B cell (primary cell): ENCODE measurements at regions not wholly inside any gene's neighbourhood (a gene's known extent, or its start where the extent isn't known, plus 50 kb on each side); places are given as distances from the start of the nearest gene placed in this dataset.
"Not testable (repeated sequence)": the region's sequence is repeated elsewhere in the genome, so short reads cannot be mapped to it uniquely, and the experiment has no call there.

Experiments used
- ATAC-seq: fragments of 200-7000 bp; cut with Tn5 transposase; one replicate; pipeline ENCODE4 v1.10.0; 2021; ENCODE audit warnings: low read depth, mild to moderate bottlenecking, moderate number of reproducible peaks, moderate library complexity
- CTCF ChIA-PET: fragments of 350-600 bp; sonication (Branson Sonifier 250); formaldehyde crosslinking; loops from one replicate; lab custom pipeline; 2021; ENCODE audit warnings: antibody characterized with exemption, inconsistent platforms; lab: Charles Lee
- POLR2A ChIA-PET: fragments of 350-600 bp; sonication (Branson Sonifier 250); formaldehyde crosslinking; loops from one replicate; lab custom pipeline; 2021; ENCODE audit warnings: antibody characterized with exemption; lab: Charles Lee
- DNase-seq: peaks from one replicate; pipeline ENCODE4 v3.0.0; 2013
- H2AFZ ChIP-seq: 2 replicates; pipeline ENCODE4 v1.6.1; 2012; ENCODE audit warnings: mild to moderate bottlenecking, low read depth, low read length; ENCODE audit not compliant: insufficient read depth, poor library complexity, severe bottlenecking
- H3K27ac ChIP-seq, 2 donors: 1 replicate in 1 of 2; 2 replicates in 1 of 2; pipeline ENCODE4 v1.5.1; 2012 to 2013; ENCODE audit warnings: low read length in 2 of 2, mild to moderate bottlenecking in 2 of 2, moderate library complexity in 1 of 2
- H3K27me3 ChIP-seq, 4 experiments: fragments of 200-600 bp in 1 of 4; sonication (generic) in 1 of 4; replicated peaks in 1 of 4; 1 replicate in 2 of 4; 2 replicates in 2 of 4; pipeline versions ENCODE4 v1.6.1 to v1.7.0; 2013 to 2016; ENCODE audit warnings: low read length in 3 of 4, mild to moderate bottlenecking in 2 of 4, mixed read lengths in 1 of 4, moderate library complexity in 1 of 4; ENCODE audit not compliant: insufficient read depth in 4 of 4, control insufficient read depth in 3 of 4; ENCODE audit errors: control extremely low read depth in 1 of 4
- H3K36me3 ChIP-seq, 2 experiments: replicated peaks in 1 of 2; 1 replicate in 1 of 2; 2 replicates in 1 of 2; pipeline versions ENCODE4 v1.6.1 to v1.7.1; 2013; ENCODE audit warnings: low read length in 1 of 2; ENCODE audit not compliant: insufficient read depth in 2 of 2, control insufficient read depth in 1 of 2; ENCODE audit errors: control extremely low read depth in 1 of 2, extremely low read depth in 1 of 2
- H3K4me1 ChIP-seq, 2 donors: fragments of 200-600 bp in 1 of 2; sonication (generic) in 1 of 2; 1 replicate in 1 of 2; 2 replicates in 1 of 2; pipeline versions ENCODE4 v1.5.1 to v1.6.1; 2013 to 2017; ENCODE audit warnings: low read length in 2 of 2; ENCODE audit not compliant: control insufficient read depth in 2 of 2, insufficient read depth in 2 of 2
- H3K4me2 ChIP-seq: replicated peaks from 2 replicates; pipeline ENCODE3; 2012; ENCODE audit warnings: mild to moderate bottlenecking, low read depth, low read length; ENCODE audit not compliant: poor library complexity, severe bottlenecking
- H3K4me3 ChIP-seq, 5 experiments: fragments of 200-600 bp in 1 of 5; sonication (generic) in 1 of 5; 1 replicate in 3 of 5; 2 replicates in 2 of 5; pipeline versions ENCODE4 v1.5.1 to v1.7.0; 2011 to 2016; ENCODE audit warnings: low read length in 4 of 5, mild to moderate bottlenecking in 4 of 5, low read depth in 2 of 5, control low read depth in 1 of 5, moderate library complexity in 1 of 5; ENCODE audit not compliant: insufficient read depth in 1 of 5; ENCODE audit errors: control extremely low read depth in 1 of 5, extremely low read depth in 1 of 5
- H3K79me2 ChIP-seq: fragments of 200-600 bp; sonication (generic); one replicate; pipeline ENCODE4 v1.6.0; 2016; ENCODE audit warnings: low read length; ENCODE audit not compliant: control insufficient read depth, insufficient read depth
- H3K9ac ChIP-seq: fragments of 200-600 bp; sonication (generic); 2 replicates; pipeline ENCODE4 v1.6.1; 2017; ENCODE audit warnings: mild to moderate bottlenecking, low read length, moderate library complexity
- H3K9me3 ChIP-seq, 3 donors: one replicate each; pipeline versions ENCODE4 v1.6.1 to v1.7.1; 2013; ENCODE audit warnings: low read length in 2 of 3; ENCODE audit not compliant: control insufficient read depth in 2 of 3, insufficient read depth in 1 of 3; ENCODE audit errors: control extremely low read depth in 1 of 3
- H4K20me1 ChIP-seq: 2 replicates; pipeline ENCODE4 v1.6.0; 2012; ENCODE audit warnings: mild to moderate bottlenecking, low read length; ENCODE audit not compliant: insufficient read depth, control insufficient read depth, poor library complexity, severe bottlenecking
- H3K27ac Mint-ChIP-seq: one replicate; pipeline ENCODE4 v1.8.0; 2021; ENCODE audit warnings: mixed read lengths
- H3K27me3 Mint-ChIP-seq: one replicate; pipeline ENCODE4 v1.8.0; 2021; ENCODE audit warnings: mixed read lengths
- H3K4me1 Mint-ChIP-seq: one replicate; pipeline ENCODE4 v1.8.0; 2021; ENCODE audit warnings: mixed read lengths
- H3K4me3 Mint-ChIP-seq: one replicate; pipeline ENCODE4 v1.8.0; 2021; ENCODE audit warnings: mixed read lengths
- H3K9me3 Mint-ChIP-seq: one replicate; pipeline ENCODE4 v1.8.0; 2022; ENCODE audit warnings: mixed read lengths; ENCODE audit not compliant: insufficient read depth
- WGBS: methylation state at CpG from one replicate; pipeline ENCODE4 v1.1.5; 2013; ENCODE audit warnings: missing lambda C conversion rate; ENCODE audit not compliant: insufficient coverage; 5-methylcytosine and 5-hydroxymethylcytosine counted together
- intact Hi-C: fragments of 100-400 bp; cut with micrococcal nuclease; formaldehyde crosslinking; loops from one replicate; pipeline ENCODE4 v1.10.0; 2022

DNA sequence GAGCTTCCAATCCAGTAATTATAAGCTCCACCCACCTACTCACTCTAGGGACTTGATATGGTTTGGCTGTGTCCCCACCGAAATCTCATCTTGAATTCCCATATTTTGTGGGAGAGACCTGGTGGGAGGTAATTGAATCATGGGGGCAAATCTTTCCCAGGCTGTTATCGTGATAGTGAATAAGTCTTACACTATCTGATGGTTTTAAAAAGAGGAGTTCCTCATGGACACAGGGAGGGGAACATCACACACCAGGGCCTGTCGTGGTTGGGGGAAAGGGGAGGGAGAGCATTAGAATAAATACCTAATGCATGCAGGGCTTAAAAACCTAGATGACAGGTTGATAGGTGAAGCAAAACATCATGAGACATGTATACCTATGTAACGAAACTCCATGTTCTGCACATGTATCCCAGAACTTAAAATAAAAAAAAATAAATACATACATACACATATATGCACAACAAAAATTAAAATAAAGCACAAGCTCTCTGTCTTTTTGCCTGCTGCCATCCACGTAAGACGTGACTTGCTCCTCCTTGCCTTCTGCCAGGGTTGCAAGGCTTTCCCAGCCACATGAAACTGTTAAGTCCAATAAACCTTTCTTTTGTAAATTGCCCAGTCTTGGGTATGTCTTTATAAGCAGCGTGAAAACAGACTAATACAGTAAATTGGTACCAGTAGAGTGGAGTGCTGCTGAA is 102.8 kb downstream of the SPATA31A6 start:
- H3K27me3 ChIP-seq, H3K27ac ChIP-seq, ATAC-seq, H3K79me2 ChIP-seq, H3K27me3 Mint-ChIP-seq, H3K4me1 ChIP-seq, POLR2A ChIA-PET, H3K9me3 Mint-ChIP-seq, H4K20me1 ChIP-seq, H3K27ac Mint-ChIP-seq, H2AFZ ChIP-seq, intact Hi-C loops, DNase-seq, H3K4me3 ChIP-seq, H3K4me2 ChIP-seq, H3K9ac ChIP-seq, H3K36me3 ChIP-seq, H3K4me1 Mint-ChIP-seq, CTCF ChIA-PET, H3K4me3 Mint-ChIP-seq, H3K9me3 ChIP-seq: not testable (repeated sequence)
- WGBS = 84% methylated on average over 2 of the region's 7 CpGs

DNA sequence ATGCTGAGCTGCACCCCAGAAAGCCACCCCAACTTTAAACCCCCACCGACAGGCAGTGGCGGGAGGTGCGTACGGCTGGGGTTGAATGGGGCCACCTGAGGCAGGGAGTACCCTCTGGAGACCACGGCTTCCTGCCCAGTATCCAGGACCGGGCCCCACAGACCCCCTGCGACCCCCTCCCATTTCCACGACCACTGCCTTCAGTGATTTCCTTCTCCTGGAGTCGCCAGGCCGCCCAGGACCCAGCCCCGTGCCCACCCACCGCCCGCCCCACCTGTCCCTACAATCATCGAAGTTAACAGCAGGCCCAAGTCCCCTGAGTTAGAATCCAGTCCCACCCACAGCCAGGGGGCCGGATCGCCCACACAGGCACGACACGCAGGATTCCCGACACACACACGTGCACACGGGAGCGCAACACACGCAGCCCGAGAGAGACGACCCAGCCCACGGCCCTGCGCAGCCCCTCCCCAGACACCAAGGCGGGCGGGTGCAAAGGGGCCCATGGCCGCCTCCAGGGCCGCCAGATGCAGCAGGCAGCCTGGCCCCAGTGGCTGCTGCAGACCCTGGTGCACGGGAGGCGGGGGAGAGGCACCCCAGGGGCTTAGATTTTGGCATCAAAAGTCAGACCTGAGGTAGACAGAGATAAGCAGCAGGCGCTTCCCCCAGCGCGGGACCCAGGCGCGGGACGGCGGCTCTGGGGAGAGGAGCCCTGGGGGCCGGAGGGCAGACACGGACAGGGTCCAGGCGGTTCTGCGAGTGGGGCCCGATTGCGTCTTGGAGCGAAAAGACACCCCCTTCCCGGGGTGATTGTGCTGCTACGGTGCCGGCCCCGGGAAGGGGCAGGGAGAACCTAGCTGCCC is 104.8 kb downstream of the SPATA31A6 start:
- H3K9me3 ChIP-seq, H3K9ac ChIP-seq, ATAC-seq, H3K36me3 ChIP-seq, DNase-seq, H3K4me1 ChIP-seq, H3K27ac ChIP-seq, intact Hi-C loops, H3K27me3 ChIP-seq, H3K79me2 ChIP-seq, H3K4me2 ChIP-seq, CTCF ChIA-PET, H4K20me1 ChIP-seq, POLR2A ChIA-PET, H3K4me3 ChIP-seq, H2AFZ ChIP-seq, H3K9me3 Mint-ChIP-seq, H3K4me3 Mint-ChIP-seq, H3K27me3 Mint-ChIP-seq, H3K27ac Mint-ChIP-seq, H3K4me1 Mint-ChIP-seq: not testable (repeated sequence)
- 86% methylated on average over 25 of the region's 51 CpGs for WGBS

DNA sequence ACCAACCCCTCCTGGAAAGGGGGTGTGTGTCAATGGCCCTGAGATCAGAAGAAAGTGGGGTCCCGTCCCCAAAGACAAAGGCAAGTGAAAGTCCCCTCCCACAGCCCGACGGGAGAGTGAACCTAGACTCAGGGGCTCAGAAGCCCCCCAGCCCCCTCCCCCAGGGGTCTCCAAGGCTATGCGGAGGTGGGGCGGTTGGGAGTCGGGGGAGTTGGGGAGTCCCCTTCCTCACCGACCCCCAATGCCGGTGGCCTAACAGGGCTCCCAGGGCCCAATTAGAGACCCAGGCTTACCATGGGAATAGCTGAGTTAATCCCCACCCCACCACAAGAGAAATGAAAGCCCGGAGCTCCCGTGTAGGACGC is 105.4 kb downstream of the SPATA31A6 start:
- CTCF ChIA-PET, H3K27ac ChIP-seq, H3K9me3 ChIP-seq, H3K27ac Mint-ChIP-seq, H3K79me2 ChIP-seq, POLR2A ChIA-PET, H3K4me3 ChIP-seq, H3K9me3 Mint-ChIP-seq, H3K9ac ChIP-seq, H3K4me3 Mint-ChIP-seq, H3K4me1 ChIP-seq, DNase-seq, intact Hi-C loops, ATAC-seq, H3K36me3 ChIP-seq, H3K4me1 Mint-ChIP-seq, H2AFZ ChIP-seq, H3K4me2 ChIP-seq, H3K27me3 Mint-ChIP-seq, H3K27me3 ChIP-seq, H4K20me1 ChIP-seq: not testable (repeated sequence)
- WGBS = no CpG with 5 or more reads among the region's 11 CpGs

DNA sequence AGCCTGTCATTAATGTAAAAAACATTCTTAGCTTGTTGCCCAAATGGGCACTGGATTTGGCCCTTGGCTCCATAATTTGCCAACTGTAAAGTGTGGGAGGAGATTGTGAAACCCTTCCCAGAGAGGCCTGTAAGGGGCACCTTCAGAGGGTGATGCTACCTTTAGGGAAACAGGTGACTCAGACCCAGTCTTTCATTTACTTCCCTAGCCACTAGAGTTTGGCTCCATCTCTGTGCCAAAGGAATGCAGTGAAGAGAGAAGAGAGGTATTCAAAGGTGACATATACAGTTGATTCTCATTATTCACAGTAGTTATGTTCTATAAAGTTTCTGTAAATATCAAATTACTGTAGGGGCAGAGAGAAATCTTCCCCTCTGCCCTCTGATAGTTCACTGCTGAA is 116.7 kb downstream of the SPATA31A6 start:
- H3K4me1 Mint-ChIP-seq, H3K4me3 Mint-ChIP-seq, H3K9me3 ChIP-seq, H3K27me3 Mint-ChIP-seq, H3K9ac ChIP-seq, H3K36me3 ChIP-seq, CTCF ChIA-PET, intact Hi-C loops, H4K20me1 ChIP-seq, DNase-seq, H3K79me2 ChIP-seq, H2AFZ ChIP-seq, H3K4me1 ChIP-seq, H3K9me3 Mint-ChIP-seq, H3K27me3 ChIP-seq, ATAC-seq, POLR2A ChIA-PET, H3K4me3 ChIP-seq, H3K27ac ChIP-seq, H3K4me2 ChIP-seq, H3K27ac Mint-ChIP-seq: not testable (repeated sequence)
